ENCODE measurements at regions not wholly inside any gene's neighbourhood (a gene's known extent, or its start where the extent isn't known, plus 50 kb on each side); places are given as distances from the start of the nearest gene placed in this dataset.
"Not testable (repeated sequence)": the region's sequence is repeated elsewhere in the genome, so short reads cannot be mapped to it uniquely, and the experiment has no call there.

DNA sequence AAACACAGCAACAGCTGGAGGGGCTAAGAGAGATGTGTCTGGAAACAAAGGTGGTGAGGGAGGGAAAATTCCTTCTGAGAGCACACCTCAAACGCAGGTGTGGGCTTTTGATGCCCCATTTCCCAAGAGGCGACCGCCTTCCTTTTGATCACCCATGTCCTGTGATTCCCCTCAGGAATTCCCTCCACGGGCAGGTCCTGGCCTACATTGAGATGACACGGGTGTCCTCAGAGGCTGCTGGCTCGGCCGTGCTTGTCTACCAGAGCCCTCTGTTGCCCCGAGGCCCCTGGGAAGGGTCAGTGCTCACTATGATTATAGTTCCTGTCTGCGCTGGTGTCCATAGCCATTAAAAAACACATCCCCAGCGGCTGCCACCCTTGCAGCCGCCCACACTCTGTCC, 242.6 kb downstream of the TFAP2C start:
- DNase-seq (ENCODE audit: low read depth), result no peak

DNA sequence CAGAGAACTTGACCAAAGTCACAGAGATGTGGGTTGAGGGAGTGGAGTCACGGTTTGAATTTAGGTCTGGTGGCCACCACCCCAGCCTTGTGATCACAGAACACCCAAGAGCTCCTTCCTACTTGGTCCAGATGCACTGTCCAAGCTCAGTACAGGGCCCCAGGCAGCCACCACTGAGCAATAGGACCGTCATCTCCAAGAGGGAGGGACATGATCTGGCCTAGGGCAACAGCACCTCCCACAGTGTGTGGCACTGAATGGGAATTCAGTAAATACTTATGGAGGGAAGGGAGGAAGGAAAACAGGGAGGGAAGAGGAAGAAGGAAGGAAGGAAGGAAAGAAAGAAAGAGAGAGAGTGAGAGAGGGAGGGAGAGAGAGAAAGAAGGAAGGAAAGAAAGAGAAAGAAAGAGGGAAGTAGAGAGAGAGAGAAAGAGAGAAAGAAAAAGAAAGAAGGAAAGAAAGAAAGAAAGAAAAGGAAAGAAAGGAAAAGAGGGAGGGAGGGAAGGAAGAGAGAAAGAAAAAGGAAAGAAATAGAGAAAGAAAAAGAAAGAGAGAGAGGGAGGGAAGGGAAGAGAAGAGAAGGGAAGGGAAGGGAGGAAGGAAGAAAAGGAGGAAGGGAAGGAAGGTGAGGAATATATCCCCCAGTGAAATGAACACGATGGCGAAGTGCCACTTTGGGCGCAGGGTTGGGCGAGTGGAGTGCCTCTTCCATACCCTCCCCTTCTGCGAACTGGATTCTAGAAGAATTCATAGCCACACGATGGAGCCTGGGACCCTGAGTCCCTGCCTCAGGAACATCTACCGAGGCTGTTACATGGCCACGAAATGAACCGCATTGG, 243.7 kb downstream of the TFAP2C start:
- DNase-seq (ENCODE audit: low read depth), result no peak

DNA sequence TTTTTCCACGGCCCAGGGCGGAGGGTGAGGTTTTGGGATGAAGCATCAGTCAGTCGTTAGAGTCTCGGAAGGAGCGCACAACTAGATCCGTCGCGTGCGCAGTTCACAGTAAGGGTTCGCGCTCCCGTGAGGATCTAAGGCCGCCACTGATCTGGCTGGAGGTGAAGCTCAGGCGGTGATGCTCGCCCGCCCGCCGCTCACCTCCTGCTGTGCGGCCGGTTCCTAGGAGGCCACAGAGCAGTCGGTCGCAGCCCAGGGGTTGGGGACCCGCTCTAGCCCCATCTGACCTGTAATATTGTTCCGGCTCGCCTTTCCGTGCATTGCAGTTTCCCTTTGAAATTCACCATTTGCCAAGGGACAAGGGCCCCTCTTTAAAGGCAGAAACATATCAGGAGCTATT, 244.7 kb downstream of the TFAP2C start:
- DNase-seq (ENCODE audit: low read depth), result no peak

DNA sequence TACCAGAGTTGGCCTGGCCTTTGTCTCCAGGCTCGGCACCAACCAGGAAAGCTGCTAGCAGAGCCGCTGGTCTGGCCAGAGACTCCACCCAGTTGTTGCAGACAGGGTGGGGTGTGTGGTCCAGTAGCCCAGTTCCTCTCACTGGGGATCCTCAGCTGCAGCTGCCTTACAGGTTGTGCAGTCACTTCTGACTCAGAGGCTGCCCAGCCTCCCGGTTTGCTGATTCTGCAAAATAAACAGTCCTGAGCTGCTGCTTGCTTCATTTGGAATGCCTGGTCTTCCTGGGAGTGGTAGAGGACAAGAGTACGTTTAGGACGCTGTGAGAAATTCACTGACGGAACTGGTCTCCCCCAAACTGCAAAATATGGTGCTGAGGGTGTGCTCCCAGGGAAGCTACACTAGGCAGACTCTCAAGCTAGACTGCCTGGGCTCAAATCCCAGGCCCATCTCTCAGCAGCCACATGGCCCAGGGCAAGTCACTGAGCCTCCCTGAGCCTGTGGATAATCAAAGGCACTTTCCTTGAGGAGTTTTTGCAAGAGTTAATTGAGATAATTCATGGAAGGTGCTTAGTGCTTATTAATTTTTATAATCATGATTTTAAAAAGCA, 246.1 kb downstream of the TFAP2C start:
- peak; percentile 0 for DNase-seq (ENCODE audit: low read depth)

DNA sequence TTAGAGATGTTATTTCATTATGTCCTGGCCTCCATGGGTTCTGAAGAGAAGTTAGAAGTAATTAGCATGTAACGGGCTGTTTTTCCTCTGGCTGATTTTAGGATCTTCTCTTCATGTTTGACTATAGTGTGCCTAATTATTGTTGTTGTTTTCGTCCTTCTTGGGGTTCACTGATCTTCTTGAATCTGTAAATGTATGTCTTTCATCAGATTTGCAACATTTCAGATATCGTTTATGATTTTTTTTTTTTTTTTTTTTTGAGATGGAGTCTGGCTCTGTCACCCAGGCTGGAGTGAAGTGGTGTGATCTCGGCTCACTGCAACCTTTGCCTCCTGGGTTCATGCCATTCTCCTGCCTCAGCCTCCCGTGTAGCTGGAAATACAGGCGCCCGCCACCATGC, 246.7 kb downstream of the TFAP2C start:
- no peak for DNase-seq (ENCODE audit: low read depth)

DNA sequence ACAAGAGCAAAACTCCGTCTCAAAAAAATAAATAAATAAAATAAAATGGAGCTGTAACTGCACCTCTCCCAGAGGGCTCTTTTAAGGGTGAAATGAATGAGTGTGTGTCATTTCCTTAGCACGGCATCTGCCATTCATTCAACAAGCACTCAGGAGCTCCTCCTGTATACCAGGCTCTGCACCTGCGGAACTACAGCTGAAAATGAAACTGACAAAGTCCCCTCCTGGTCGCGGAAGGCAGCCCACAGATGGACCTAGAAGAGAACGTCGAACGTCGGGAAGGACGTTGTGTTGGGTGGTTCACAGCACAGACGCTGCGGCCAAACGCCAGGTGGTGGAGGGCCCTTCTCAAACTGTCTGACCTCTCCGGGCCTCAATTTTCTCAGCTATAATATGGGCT, 256.4 kb downstream of the TFAP2C start:
- DNase-seq (ENCODE audit: low read depth), result no peak

DNA sequence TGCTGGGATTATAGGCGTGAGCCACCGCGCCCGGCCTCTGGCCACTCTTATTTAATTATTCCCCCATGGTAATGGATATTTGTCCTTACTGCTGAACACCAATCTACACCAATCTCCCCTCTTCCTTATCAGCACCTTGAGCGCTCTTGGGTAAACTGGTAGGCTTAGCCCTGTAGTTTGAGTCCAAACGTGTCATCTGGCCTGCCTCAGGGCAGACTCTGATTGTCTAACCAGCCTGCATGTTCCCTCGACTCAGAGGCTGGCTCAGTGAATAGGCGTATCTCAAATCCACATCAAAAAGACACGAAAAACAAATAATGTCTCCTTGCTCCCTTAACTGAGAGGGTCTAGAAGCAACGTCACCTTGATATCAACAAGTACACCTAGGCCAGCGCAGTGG, 260.9 kb downstream of the TFAP2C start:
- no peak for DNase-seq (ENCODE audit: low read depth)

DNA sequence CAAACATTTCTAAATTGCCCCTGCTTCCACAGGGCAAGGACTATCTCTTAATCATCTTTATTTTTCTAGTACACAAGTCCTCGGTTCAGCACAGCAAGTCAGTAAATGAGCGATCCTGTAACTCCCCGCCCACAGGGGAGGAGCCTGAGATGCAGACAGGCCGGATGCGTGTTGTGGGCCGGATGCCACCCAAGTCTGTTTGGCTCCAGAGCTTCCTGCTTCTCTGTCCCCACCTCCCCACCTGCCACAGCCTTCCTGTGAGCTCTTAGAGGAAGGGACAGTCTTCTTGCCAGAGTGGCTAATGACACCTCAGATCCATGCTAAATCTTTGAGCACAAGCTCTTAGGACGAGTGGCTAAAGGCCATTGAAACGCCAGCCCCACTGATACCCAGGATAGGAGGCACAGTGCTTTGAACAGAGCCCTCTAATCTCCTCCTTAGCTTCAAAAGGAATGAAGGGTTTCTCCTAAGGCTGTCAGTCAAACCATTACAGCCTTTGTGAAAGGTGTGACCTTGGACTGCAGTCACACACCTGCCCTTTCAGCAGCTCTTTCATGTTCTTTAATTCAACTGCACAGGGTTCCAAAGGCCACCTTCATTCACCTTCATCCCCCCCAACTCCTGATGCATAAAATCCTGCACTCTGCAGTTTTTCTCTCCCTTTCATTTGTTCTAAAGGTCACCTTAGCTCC, 264.3 kb downstream of the TFAP2C start:
- DNase-seq (ENCODE audit: low read depth), result no peak

- no peak for DNase-seq (ENCODE audit: low read depth)
Observed at GRCh38 chr20:56896447-56896846, 267.3 kb downstream of the TFAP2C start.

DNA sequence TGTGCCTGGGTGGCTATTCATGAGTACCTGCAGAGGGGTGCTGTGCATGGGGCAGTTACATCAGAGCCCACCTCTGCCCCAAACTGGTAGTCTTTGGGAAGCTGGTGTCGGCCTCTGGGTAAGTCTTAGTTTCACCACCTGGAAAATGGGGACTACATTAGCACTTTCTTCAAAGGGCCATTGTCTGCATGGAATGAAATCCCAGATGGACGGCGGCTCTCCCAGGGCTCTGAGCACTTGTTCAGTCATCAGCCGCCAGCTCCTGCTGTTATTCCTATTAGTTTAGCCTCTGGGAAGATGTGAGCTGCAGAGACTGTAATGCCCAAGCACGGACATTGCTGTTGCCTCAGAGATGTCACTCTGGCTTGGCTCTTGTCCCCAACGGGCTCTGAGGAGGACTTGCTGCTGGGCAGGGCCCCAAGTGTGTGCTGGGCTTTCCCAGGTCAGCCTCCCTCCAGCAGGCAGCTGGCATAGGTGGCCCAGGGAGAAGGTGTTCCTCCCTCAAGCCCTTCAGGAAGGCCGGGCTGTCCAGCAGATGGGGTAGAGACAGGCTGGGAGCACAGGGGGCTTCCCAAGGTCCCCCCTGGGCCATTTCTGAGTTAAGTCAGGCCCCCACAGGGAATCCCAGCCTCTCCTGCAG, 268.3 kb downstream of the TFAP2C start:
- DNase-seq (ENCODE audit: low read depth), result no peak

DNA sequence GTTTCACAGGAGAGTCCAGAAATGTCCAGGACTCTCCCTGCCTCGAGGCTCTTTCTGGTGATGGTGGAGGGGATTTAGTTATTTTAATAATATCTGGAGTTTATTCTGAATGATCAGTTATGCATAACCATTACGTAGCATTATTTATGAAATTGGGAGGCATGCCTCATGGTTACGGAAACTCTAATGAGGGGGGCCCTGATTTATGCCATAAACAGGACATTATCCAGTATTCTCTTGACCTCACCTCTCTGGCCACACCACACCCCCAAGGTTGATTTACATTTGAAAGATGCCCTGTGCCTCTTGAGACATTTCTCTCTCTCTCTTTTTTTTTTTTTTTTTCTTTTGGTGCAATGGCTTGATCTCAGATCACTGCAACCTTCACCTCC, 268.8 kb downstream of the TFAP2C start:
- no peak for DNase-seq (ENCODE audit: low read depth)

GRCh38 chr20:56899506-56899905, 270.4 kb downstream of the TFAP2C start:
- DNase-seq (ENCODE audit: low read depth), result no peak

- DNase-seq (ENCODE audit: low read depth), result no peak
Observed at GRCh38 chr20:56900252-56900651, 271.1 kb downstream of the TFAP2C start.

- no peak for DNase-seq (ENCODE audit: low read depth)
Observed at GRCh38 chr20:56903421-56903820, 274.3 kb downstream of the TFAP2C start.

DNA sequence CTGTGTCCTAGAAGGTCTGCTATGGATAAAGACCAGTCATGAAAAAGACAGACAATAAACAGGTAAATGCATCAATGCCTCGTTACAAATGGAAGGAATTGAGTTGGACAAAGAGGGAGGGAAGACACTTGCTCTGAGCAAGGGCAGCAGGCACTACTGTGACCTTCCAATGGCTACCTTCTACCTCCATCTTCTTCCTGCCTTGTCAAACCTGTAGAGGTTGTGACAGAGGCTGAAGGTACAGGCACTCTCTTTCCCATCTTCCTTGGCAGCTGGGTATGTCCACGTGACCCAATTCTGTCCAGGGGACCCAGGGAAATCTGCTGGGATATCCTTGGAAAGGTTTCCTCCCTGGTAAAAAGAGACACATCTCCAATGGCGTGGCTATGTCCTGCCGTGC, 274.8 kb downstream of the TFAP2C start:
- DNase-seq (ENCODE audit: low read depth), result no peak

DNA sequence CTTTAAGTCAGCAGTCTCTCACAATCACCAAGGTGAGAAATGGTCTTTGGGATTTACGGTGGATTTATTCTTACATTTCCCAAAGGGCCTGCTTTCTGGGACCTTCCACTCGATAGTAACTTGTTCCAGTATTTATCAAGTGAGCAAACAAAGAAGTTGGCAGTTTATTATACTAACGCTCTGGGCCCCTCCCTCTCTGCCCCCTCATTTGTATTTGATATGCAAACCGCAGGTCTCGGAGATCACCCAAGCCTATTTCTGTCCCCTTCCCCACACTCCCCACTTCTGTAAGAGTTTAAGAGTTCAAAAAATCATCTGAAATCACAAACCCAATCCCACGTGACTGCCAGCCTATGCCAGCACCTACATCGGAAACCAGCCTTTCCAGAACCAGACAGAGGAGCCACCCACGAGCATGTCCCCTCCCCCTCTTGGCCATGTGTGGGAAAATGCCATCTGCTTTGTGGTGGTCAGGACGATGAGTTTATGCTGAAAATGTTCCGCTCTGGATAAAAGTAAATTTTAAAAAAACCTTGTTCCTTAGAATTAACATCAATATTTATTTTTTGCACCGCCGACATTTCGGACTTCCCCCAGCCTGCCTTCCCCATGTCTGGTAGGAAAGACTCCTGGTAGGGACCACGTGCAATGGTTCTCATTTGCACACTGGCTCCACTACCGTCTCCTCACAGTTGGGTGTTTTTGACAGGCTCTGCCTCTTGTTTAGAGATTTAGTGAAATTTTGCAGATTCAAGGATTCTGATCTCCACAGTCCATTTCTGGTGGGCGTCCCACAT, 281.0 kb downstream of the TFAP2C start:
- no peak for DNase-seq (ENCODE audit: low read depth)

GRCh38 chr20:56911946-56912345, 282.8 kb downstream of the TFAP2C start:
- DNase-seq (ENCODE audit: low read depth), result no peak

GRCh38 chr20:56914532-56914931, 285.4 kb downstream of the TFAP2C start:
- DNase-seq (ENCODE audit: low read depth), result no peak

- DNase-seq (ENCODE audit: low read depth), result no peak
Observed at GRCh38 chr20:56916345-56916622, 287.2 kb downstream of the TFAP2C start.

- DNase-seq (ENCODE audit: low read depth), result not testable (repeated sequence)
Observed at GRCh38 chr20:56920041-56920440, 290.9 kb downstream of the TFAP2C start.

- no peak for DNase-seq (ENCODE audit: low read depth)
Observed at GRCh38 chr20:56922497-56922896, 293.4 kb downstream of the TFAP2C start.
